Cortex of kidney (tissue), 1 donor: ENCODE measurements at regions not wholly inside any gene's neighbourhood (a gene's known extent, or its start where the extent isn't known, plus 50 kb on each side); places are given as distances from the start of the nearest gene placed in this dataset.

Experiments used
- DNase-seq: peaks from one replicate; lab custom pipeline; 2025; lab: John Stamatoyannopoulos, UW

DNA sequence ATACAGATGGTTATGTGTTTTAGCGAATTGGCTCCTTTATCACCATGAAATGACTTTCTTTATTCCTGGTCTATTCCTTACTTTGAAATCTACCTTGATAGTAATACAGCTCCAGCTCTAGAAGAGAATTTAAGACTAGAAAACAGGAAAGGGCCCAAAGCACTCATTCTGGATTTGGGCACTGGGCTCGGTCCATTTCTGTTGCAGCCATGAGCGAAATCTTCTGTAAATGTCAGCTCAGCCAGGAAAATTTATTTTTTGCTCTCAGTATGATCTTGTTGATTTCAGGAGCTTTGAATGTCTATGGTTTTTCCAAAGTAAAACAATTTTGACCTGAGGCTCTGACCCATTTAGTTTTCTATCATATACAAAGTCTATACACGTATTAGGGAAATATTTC lies 104.1 kb downstream of the DIRAS2 start:
- DNase-seq: no peak

- DNase-seq: no peak
Observed at GRCh38 chr9:90539286-90539685, 103.3 kb downstream of the DIRAS2 start.

- DNase-seq: no peak
Observed at GRCh38 chr9:90540734-90541133, 101.9 kb downstream of the DIRAS2 start.

- no peak for DNase-seq
Observed at GRCh38 chr9:90544488-90544887, 98.1 kb downstream of the DIRAS2 start.

DNA sequence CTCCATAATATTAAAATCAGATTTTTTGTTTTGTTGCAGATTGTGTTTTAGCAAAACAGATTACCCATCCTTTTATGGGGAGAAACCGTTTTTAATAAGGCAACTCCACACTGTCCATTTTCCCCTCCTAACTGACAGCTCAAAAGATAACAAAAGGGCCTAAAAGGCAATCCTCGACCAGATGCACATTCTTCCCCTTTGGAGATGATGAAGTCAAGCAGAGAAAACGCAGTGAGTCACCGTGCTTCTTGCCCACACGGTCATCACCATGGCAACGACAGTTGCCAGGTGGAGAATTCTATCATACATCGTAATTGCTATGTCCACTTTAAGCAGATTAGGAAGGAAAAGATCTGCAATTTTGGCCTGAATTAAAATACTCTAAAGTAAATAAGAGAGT lies 96.4 kb downstream of the DIRAS2 start:
- DNase-seq: no peak

- no peak for DNase-seq
Observed at GRCh38 chr9:90547896-90548295, 94.7 kb downstream of the DIRAS2 start.

DNA sequence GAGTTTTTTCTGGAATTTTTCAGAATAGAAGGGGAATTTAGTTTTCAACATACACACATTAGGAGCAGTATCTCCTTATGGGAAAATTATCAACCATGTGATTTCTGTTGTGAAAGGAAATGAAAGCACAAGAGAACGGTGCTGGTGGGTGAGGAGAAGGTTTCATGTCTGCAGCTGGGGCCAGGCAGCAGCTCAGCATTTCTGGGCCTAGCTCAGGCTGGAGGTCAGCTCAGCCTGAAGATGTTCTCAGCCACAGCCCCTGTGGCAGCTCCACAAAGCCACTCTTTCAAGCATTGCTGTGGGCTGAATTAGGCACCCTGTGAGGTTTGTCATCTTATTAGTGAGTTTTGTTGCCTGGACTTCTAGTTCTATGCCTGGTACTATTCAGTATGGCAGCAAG lies 90.3 kb downstream of the DIRAS2 start:
- no peak for DNase-seq

DNA sequence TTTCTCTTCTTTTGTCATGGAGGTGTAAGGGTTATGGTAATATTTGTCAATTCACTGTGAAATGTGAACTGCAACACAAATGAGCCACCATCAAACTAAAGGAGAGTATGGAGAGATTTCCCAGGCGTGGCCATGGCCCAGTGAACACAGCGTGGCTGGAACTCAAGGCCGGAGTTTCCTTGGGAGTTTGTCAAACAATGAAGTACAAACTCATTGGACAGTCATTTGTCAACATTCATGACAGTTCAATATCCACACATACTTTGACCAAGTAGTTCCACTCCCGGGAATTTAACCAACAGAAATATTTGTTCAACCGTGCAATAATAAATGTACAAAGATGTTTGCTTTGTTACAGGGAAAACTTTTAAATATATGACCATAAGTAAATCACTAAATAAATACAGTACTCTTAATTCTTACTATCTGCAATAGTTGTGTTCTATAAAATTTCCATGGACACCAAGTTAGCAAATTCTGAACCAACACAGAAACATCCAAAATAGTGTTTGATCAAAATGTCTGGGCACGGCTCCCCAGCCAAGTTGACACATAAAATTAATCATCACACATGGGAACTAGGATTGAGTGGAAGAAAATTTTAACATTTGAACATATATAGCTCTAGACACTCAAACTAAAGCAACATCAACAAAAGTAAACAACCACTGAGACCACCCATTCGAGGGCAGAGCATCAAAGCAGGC lies 87.1 kb downstream of the DIRAS2 start:
- no peak for DNase-seq

DNA sequence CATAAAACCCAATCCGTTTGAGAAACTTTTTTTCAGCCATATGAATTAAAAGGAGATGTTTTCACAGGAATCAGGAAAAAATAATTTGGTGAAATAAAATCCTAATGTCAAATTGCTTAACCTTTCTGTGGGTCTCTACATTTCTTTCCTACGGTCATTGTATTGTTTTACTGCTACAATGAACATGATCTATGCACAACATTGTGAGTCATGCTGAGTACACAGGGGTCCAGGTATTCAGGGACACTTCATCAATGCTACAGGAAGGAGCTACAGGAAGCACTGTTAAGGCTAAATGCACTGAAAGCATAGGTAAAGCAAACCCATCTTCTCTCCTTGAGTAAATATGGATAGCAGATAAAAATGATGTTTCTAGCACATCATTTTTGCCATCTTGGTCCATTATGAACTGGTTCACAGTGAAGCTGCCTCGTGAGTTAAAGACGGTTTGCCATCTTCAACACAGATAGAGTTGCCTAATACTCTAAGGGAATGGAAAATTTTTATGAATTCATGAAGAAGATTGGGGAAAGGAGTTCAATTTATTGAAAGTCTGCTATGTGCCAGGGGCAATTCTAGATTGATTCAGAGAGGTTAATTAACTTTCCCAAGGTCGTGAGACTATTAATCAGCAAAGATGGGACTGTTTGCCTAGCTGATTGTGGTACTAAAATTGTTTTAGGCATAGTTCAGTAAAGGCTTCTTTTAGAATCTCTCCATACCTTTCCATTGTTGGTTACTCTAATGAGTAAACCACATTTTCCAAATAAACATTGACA lies 85.5 kb downstream of the DIRAS2 start:
- no peak for DNase-seq

DNA sequence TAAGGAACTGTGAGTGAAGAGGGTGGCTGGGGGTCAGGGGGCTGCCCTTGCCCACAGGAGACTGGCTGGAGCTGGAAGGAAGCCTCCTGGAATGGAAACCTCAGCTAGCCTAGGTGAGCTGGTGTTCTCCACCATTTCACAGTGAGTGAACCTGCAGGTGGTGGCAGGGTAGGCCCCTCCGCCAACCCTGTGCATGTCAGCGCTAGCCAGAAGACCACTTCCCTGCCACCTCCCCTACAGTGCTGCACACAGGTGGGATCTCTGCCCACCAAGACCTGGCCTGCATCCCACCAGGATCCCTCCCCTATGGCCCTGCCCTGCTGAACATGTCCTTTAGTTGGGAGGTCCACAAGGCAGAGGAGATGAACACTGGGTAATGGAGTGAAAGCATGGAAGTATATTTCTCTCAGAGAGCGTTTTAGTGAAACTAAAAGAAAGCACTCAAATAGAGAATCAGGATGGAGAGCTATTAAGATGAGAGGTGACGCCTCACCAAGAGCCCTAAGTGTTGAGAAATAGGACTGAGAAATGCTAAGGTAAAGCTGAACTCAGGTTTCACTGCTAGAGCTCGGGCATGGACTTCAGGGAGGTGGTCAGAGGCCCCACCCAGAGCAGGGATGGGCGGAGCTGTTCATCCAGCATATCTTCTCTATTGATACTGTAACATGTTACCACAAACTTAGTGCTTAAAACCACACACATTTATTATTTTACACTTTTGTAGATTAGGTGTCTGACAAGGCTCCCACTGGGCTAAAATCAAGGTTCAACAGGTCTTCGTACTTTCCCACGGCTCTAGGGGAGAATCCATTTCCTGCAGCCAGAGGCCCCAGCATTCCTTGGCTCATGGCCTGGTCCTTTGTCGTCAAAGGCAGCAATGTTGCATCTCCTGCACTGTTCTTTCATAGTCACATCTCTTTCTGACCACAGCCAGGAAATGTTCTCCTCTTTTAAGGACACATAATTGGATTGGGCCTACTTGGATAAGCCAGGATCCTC lies 83.2 kb downstream of the DIRAS2 start:
- DNase-seq: no peak
